H9 (cell line): ENCODE measurements at regions not wholly inside any gene's neighbourhood (a gene's known extent, or its start where the extent isn't known, plus 50 kb on each side); places are given as distances from the start of the nearest gene placed in this dataset.
"Not testable (repeated sequence)": the region's sequence is repeated elsewhere in the genome, so short reads cannot be mapped to it uniquely, and the experiment has no call there.

Source experiments
- DNase-seq: peaks from one replicate; pipeline ENCODE4 v3.0.0-alpha.2; 2017
- H2AFZ ChIP-seq: one replicate; pipeline ENCODE4 v1.6.1; 2013; ENCODE audit warnings: mild to moderate bottlenecking, low read length, control low read depth, moderate library complexity
- H2AK5ac ChIP-seq: 2 replicates; pipeline ENCODE4 v1.6.1; 2013; ENCODE audit warnings: low read length, control low read depth, mixed read lengths; ENCODE audit not compliant: insufficient read length
- H2BK120ac ChIP-seq: one replicate; pipeline ENCODE4 v1.6.1; 2013; ENCODE audit warnings: low read depth, mild to moderate bottlenecking, low read length, control low read depth, inconsistent platforms; ENCODE audit not compliant: poor library complexity, severe bottlenecking
- H2BK12ac ChIP-seq: 2 replicates; pipeline ENCODE4 v1.6.1; 2013; ENCODE audit warnings: low read length, control low read depth, mixed read lengths, low read depth; ENCODE audit not compliant: insufficient read length
- H2BK15ac ChIP-seq: 2 replicates; pipeline ENCODE4 v1.6.1; 2013; ENCODE audit warnings: low read depth, low read length, control low read depth
- H2BK20ac ChIP-seq: one replicate; pipeline ENCODE4 v1.6.1; 2013; ENCODE audit warnings: low read depth, mild to moderate bottlenecking, low read length, control low read depth, inconsistent platforms; ENCODE audit not compliant: poor library complexity, severe bottlenecking
- H2BK5ac ChIP-seq: 2 replicates; pipeline ENCODE4 v1.6.1; 2013; ENCODE audit warnings: low read length, control low read depth, mixed read lengths; ENCODE audit not compliant: insufficient read length
- H3K14ac ChIP-seq: 2 replicates; pipeline ENCODE4 v1.6.1; 2013; ENCODE audit warnings: low read length, control low read depth; ENCODE audit not compliant: insufficient read depth
- H3K18ac ChIP-seq: 2 replicates; pipeline ENCODE4 v1.6.1; 2013; ENCODE audit warnings: low read depth, mild to moderate bottlenecking, mixed read lengths, low read length, control low read depth; ENCODE audit not compliant: insufficient read length
- H3K23ac ChIP-seq: 2 replicates; pipeline ENCODE4 v1.6.1; 2013; ENCODE audit warnings: low read length, control low read depth, mixed read lengths, low read depth; ENCODE audit not compliant: insufficient read length
- H3K23me2 ChIP-seq: 2 replicates; pipeline ENCODE4 v1.6.1; 2013; ENCODE audit warnings: low read depth, mild to moderate bottlenecking, mixed read lengths, low read length, control low read depth; ENCODE audit not compliant: insufficient read length, poor library complexity, severe bottlenecking
- H3K27ac ChIP-seq: 2 replicates; pipeline ENCODE4 v1.5.1; 2013; ENCODE audit warnings: low read length, control low read depth, mixed read lengths, low read depth; ENCODE audit not compliant: insufficient read length
- H3K27me3 ChIP-seq: 2 replicates; pipeline ENCODE4 v1.6.1; 2013; ENCODE audit warnings: low read length, control low read depth, inconsistent platforms; ENCODE audit not compliant: insufficient read depth
- H3K4ac ChIP-seq: 2 replicates; pipeline ENCODE4 v1.6.1; 2013; ENCODE audit warnings: low read depth, mild to moderate bottlenecking, control low read depth, inconsistent platforms, low read length, moderate library complexity
- H3K4me1 ChIP-seq: 2 replicates; pipeline ENCODE4 v1.6.1; 2013; ENCODE audit warnings: low read length, control low read depth, inconsistent platforms; ENCODE audit not compliant: insufficient read depth
- H3K4me2 ChIP-seq: 2 replicates; pipeline ENCODE4 v1.6.1; 2013; ENCODE audit warnings: low read length, control low read depth, mixed read lengths; ENCODE audit not compliant: insufficient read length, insufficient read depth
- H3K56ac ChIP-seq: 2 replicates; pipeline ENCODE4 v1.6.1; 2013; ENCODE audit warnings: low read depth, mild to moderate bottlenecking, mixed read lengths, low read length, control low read depth; ENCODE audit not compliant: insufficient read length
- H3K79me1 ChIP-seq: 2 replicates; pipeline ENCODE4 v1.6.1; 2013; ENCODE audit warnings: low read depth, mild to moderate bottlenecking, moderate library complexity, low read length, control low read depth, inconsistent platforms; ENCODE audit not compliant: insufficient read depth, poor library complexity, severe bottlenecking
- H3K79me2 ChIP-seq: 2 replicates; pipeline ENCODE4 v1.6.1; 2013; ENCODE audit warnings: low read length, control low read depth, inconsistent platforms; ENCODE audit not compliant: insufficient read depth
- H3K9ac ChIP-seq: 2 replicates; pipeline ENCODE4 v1.6.1; 2013; ENCODE audit warnings: low read length, control low read depth, mixed read lengths; ENCODE audit not compliant: insufficient read length; ENCODE audit errors: extremely low read depth
- H3K9me3 ChIP-seq: one replicate; pipeline ENCODE4 v1.6.1; 2013; ENCODE audit warnings: low read depth, low read length, inconsistent platforms; ENCODE audit not compliant: control insufficient read depth
- H3T11ph ChIP-seq: one replicate; pipeline ENCODE4 v1.6.1; 2013; ENCODE audit warnings: mild to moderate bottlenecking, low read length, control low read depth, inconsistent platforms
- H4K20me1 ChIP-seq: one replicate; pipeline ENCODE4 v1.6.1; 2013; ENCODE audit not compliant: control insufficient read depth, insufficient read length, insufficient read depth
- H4K5ac ChIP-seq: 2 replicates; pipeline ENCODE4 v1.6.1; 2013; ENCODE audit warnings: low read depth, mild to moderate bottlenecking, mixed read lengths, low read length, control low read depth; ENCODE audit not compliant: insufficient read length
- H4K8ac ChIP-seq: replicated peaks from 2 replicates; pipeline ENCODE4 v1.6.1; 2013; ENCODE audit warnings: low read length, control low read depth, mixed read lengths, low read depth; ENCODE audit not compliant: insufficient read length
- H4K91ac ChIP-seq: 2 replicates; pipeline ENCODE4 v1.6.1; 2013; ENCODE audit warnings: low read depth, mild to moderate bottlenecking, moderate library complexity, mixed read lengths, low read length, control low read depth; ENCODE audit not compliant: insufficient read length
- H3K27ac Mint-ChIP-seq, 3 experiments: 2 replicates in 2 of 3; 3 replicates in 1 of 3; pipeline ENCODE4 v1.8.0; 2020 to 2021; ENCODE audit warnings: mixed read lengths in 3 of 3, mild to moderate bottlenecking in 1 of 3, moderate library complexity in 1 of 3
- H3K27me3 Mint-ChIP-seq: 2 replicates; pipeline ENCODE4 v1.8.0; 2021; ENCODE audit warnings: low read depth, mild to moderate bottlenecking, moderate library complexity, mixed read lengths
- H3K36me3 Mint-ChIP-seq, 3 experiments: 2 replicates in 2 of 3; 3 replicates in 1 of 3; pipeline ENCODE4 v1.8.0; 2020 to 2021; ENCODE audit warnings: low read depth in 3 of 3, mixed read lengths in 3 of 3; ENCODE audit not compliant: insufficient read depth in 1 of 3
- H3K4me1 Mint-ChIP-seq, 2 experiments: 2 replicates each; pipeline ENCODE4 v1.8.0; 2020; ENCODE audit warnings: mixed read lengths in 2 of 2
- H3K4me3 Mint-ChIP-seq, 2 experiments: 2 replicates in 1 of 2; 3 replicates in 1 of 2; pipeline ENCODE4 v1.8.0; 2020 to 2021; ENCODE audit warnings: mild to moderate bottlenecking in 2 of 2, mixed read lengths in 2 of 2, moderate library complexity in 1 of 2
- H3K9me3 Mint-ChIP-seq, 2 experiments: 2 replicates in 1 of 2; 3 replicates in 1 of 2; pipeline ENCODE4 v1.8.0; 2020; ENCODE audit warnings: mild to moderate bottlenecking in 2 of 2, mixed read lengths in 2 of 2, moderate library complexity in 1 of 2
- WGBS: extraction: QIAGEN DNeasy Blood & Tissue Kit; methylation state at CpG from one replicate; pipeline ENCODE4 v1.1.7; 2013; ENCODE audit warnings: missing lambda C conversion rate, low lambda C conversion rate, mixed read lengths; ENCODE audit not compliant: insufficient read length; ENCODE audit errors: extremely low coverage; 5-methylcytosine and 5-hydroxymethylcytosine counted together

- H3K23ac ChIP-seq, H3K9me3 Mint-ChIP-seq, H2BK20ac ChIP-seq, H2AFZ ChIP-seq, H3K79me2 ChIP-seq, H3K23me2 ChIP-seq, H3K27me3 ChIP-seq, H3K14ac ChIP-seq, DNase-seq, H3K79me1 ChIP-seq, H3K27ac Mint-ChIP-seq, H3T11ph ChIP-seq, H2BK120ac ChIP-seq, H3K18ac ChIP-seq, H2BK12ac ChIP-seq, H3K27me3 Mint-ChIP-seq, H4K8ac ChIP-seq, H2BK5ac ChIP-seq, H4K20me1 ChIP-seq, H3K27ac ChIP-seq, H3K9ac ChIP-seq, H3K36me3 Mint-ChIP-seq, H3K4me1 Mint-ChIP-seq, H2BK15ac ChIP-seq, H4K5ac ChIP-seq, H3K4me1 ChIP-seq, H3K4ac ChIP-seq, H2AK5ac ChIP-seq, H3K56ac ChIP-seq, H3K9me3 ChIP-seq, H4K91ac ChIP-seq, H3K4me2 ChIP-seq, H3K4me3 Mint-ChIP-seq: not testable (repeated sequence)
- WGBS, result no CpG with 5 or more reads among the region's 2 CpGs
These were observed 170.0 kb upstream of the NBPF19 start for GRCh38 chr1:149304796-149305195.

GRCh38 chr1:149307640-149308039 lies 167.2 kb upstream of the NBPF19 start:
- not testable (repeated sequence) for H2AK5ac ChIP-seq, H2AFZ ChIP-seq, H4K91ac ChIP-seq, H3K14ac ChIP-seq, H2BK12ac ChIP-seq, H3K9me3 ChIP-seq, DNase-seq, H3K36me3 Mint-ChIP-seq, H3K4ac ChIP-seq, H3K79me2 ChIP-seq, H3K18ac ChIP-seq, H2BK5ac ChIP-seq, H3K4me1 Mint-ChIP-seq, H3K23me2 ChIP-seq, H2BK15ac ChIP-seq, H3K27me3 ChIP-seq, H3K4me3 Mint-ChIP-seq, H3K23ac ChIP-seq, H3K9me3 Mint-ChIP-seq, H3K27me3 Mint-ChIP-seq, H4K8ac ChIP-seq, H3K27ac Mint-ChIP-seq, H4K5ac ChIP-seq, H3K4me2 ChIP-seq, H3K56ac ChIP-seq, H4K20me1 ChIP-seq, H2BK20ac ChIP-seq, H3K79me1 ChIP-seq, H3K27ac ChIP-seq, H3T11ph ChIP-seq, H3K4me1 ChIP-seq, H2BK120ac ChIP-seq, H3K9ac ChIP-seq
- no CpG with 5 or more reads among the region's 8 CpGs for WGBS
